HG03108 (cell line): ENCODE measurements at regions not wholly inside any gene's neighbourhood (a gene's known extent, or its start where the extent isn't known, plus 50 kb on each side); places are given as distances from the start of the nearest gene placed in this dataset.
"Not testable (repeated sequence)": the region's sequence is repeated elsewhere in the genome, so short reads cannot be mapped to it uniquely, and the experiment has no call there.

ENCODE experiments used
- ATAC-seq: cut with Tn5 transposase; IDR thresholded peaks from one replicate; pipeline ENCODE4 v1.9.1; 2021; ENCODE audit warnings: moderate library complexity; ENCODE audit not compliant: unreplicated experiment

- no peak for ATAC-seq
Measured at GRCh38 chrX:121836000-121836399, 788.6 kb downstream of the GLUD2 start.

GRCh38 chrX:121851033-121851432 is 803.6 kb downstream of the GLUD2 start:
- no peak for ATAC-seq

GRCh38 chrX:121853762-121854613 is 806.6 kb downstream of the GLUD2 start:
- ATAC-seq = no peak

- no peak for ATAC-seq
Measured at GRCh38 chrX:121854614-121854911, 807.2 kb downstream of the GLUD2 start.

GRCh38 chrX:121858867-121859647 is 811.6 kb downstream of the GLUD2 start:
- no peak for ATAC-seq

GRCh38 chrX:121863976-121864375 is 816.6 kb downstream of the GLUD2 start:
- ATAC-seq = no peak

GRCh38 chrX:121864561-121864960 is 817.2 kb downstream of the GLUD2 start:
- ATAC-seq = no peak

GRCh38 chrX:121869876-121870477 is 822.6 kb downstream of the GLUD2 start:
- ATAC-seq = no peak

- ATAC-seq = no peak
Measured at GRCh38 chrX:121871122-121871521, 823.7 kb downstream of the GLUD2 start.

GRCh38 chrX:121876305-121876704 is 828.9 kb downstream of the GLUD2 start:
- no peak for ATAC-seq

- ATAC-seq = not testable (repeated sequence)
Measured at GRCh38 chrX:121877337-121877736, 829.9 kb downstream of the GLUD2 start.

GRCh38 chrX:121886557-121886956 is 839.1 kb downstream of the GLUD2 start:
- no peak for ATAC-seq

GRCh38 chrX:121894756-121895155 is 847.3 kb downstream of the GLUD2 start:
- ATAC-seq = no peak

GRCh38 chrX:121902463-121902862 is 855.1 kb downstream of the GLUD2 start:
- ATAC-seq = no peak

GRCh38 chrX:121903961-121904360 is 856.6 kb downstream of the GLUD2 start:
- no peak for ATAC-seq

- no peak for ATAC-seq
Measured at GRCh38 chrX:121921258-121921657, 873.8 kb downstream of the GLUD2 start.

GRCh38 chrX:121931567-121931966 is 884.2 kb downstream of the GLUD2 start:
- ATAC-seq = no peak

GRCh38 chrX:121932688-121933087 is 885.3 kb downstream of the GLUD2 start:
- no peak for ATAC-seq

GRCh38 chrX:121949041-121949760 is 901.8 kb downstream of the GLUD2 start:
- ATAC-seq = no peak

GRCh38 chrX:121958886-121959285 is 911.5 kb downstream of the GLUD2 start:
- ATAC-seq = no peak

GRCh38 chrX:121975671-121976070 is 928.3 kb downstream of the GLUD2 start:
- ATAC-seq = no peak
